Endothelial cell of hepatic sinusoid (primary cell): ENCODE measurements at regions not wholly inside any gene's neighbourhood (a gene's known extent, or its start where the extent isn't known, plus 50 kb on each side); places are given as distances from the start of the nearest gene placed in this dataset.

Source experiments
- in situ Hi-C: cut with HindIII; loops from 2 replicates; pipeline ENCODE4 v1.10.0; 2017; ENCODE audit warnings: low sequenced_read_pairs

DNA sequence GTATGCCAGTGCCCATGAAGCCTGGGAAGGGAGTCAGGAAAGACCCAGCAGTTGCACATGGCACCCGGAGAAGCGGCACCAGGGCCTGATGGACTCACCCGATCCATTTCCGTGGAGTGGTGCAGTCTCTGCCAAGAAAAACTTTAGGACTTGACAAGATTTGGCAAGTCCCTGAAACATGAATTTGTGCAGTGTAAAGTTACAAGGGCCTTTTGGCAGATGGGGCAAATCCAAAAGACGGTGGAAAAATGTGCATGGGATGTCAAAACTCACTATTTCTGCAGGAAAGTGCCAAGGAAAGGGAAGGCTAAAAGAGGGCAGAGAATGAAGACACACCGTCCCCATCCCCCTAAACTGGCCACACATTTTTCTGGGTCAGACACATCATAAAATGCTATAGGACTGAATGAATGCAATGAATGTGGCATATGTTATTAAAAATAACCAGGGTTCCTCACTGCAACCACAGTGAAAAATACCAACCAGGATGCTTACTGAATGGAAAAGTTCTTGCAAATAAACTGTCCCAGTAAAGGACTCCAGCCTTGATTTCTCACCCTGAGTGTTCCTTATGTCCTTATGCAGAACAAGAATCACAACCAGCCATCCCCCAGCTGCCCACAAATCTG is 173.5 kb upstream of the SIX2 start:
- in situ Hi-C loops = no loop called here

GRCh38 chr2:45180779-45181178 is 171.5 kb upstream of the SIX2 start:
- in situ Hi-C loops = no loop called here

DNA sequence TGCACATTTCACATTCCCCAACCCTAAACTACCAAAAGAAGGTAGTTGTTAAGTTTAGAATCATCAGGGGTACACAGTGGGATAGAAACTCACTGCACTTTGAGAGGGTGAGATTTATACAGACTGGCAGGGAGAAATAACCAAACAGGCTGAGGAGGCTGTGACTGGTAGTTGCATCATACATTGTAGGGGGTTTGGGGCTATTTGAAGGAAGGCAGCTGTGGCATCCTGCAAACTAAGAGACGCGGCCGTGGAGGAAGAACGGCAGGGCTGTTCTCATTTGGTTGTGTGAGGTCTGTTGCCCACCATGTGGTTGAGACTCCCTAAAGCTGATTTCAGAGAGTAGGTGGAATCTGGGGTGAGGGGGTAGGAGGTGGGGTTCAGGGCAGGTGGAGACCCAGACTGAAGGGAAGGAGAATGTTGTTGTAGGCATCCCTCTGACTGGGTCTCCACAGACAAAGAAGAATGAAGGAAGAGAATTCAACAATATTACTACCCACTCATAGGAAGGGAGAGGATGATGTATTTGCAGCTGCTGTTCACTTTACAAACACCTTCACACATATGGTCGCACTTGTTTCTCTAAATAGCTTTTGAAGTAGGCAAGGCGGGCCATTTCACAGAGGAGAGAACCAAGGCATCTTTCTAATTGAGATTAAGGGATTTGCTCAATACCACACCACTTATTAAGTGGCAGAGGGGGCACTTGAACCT is 170.9 kb upstream of the SIX2 start:
- in situ Hi-C loops = no loop called here

DNA sequence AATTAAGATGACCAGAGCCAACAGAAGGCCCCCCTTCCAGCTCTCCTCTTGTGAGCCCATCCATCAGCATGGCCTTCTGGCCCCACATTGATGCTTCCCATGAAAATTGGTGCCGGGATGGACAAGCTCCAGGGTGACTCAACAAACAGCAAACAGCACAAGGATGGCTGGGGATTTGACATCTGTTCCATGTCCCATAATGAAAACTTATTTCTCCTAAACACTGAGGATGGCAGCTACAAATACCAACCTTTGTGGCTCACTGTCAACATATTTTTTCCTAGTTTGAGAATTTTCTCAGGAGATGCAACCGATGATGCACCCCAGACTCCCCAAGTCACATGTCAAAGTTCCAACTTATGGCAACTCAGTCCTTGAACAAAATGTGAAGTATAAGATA is 169.6 kb upstream of the SIX2 start:
- in situ Hi-C loops = no loop called here

DNA sequence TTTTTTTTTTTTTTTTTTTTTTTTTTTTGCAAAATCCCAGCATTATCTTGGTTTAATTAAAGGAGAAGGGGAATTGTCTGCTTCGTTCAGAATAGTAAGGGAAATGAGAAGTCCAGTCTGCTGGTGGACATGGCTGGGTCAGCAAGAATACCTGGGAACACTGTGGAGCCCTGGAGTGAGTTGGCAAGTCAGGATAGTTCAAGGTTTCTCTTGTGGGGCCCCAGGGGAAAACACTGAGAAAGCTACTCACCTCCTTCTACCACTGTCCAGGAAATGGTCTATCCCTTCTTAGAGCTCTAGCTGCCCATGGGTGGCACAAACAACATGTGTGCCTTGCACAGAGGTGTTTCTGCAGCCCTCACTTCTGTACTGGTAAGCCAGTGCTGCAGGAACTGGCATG is 169.1 kb upstream of the SIX2 start:
- in situ Hi-C loops = no loop called here

DNA sequence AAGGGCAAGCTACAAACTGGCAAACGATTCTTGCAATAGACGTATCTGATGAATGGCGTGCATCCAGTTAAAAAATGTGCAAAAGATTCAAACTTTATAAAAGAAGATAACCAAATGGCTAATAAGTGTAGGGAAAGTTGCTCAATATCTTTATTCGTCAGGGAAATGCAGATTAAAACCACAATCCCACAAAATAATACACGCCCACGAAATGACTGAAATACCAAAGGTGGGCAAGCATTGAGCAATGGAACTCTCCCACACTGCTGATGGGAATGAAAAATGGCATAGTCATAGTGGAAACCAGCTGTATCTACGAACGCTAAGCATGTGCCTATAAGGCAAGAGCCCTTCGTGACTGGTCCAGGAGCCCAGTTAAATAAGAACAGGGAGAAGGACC is 168.6 kb upstream of the SIX2 start:
- in situ Hi-C loops = no loop called here

DNA sequence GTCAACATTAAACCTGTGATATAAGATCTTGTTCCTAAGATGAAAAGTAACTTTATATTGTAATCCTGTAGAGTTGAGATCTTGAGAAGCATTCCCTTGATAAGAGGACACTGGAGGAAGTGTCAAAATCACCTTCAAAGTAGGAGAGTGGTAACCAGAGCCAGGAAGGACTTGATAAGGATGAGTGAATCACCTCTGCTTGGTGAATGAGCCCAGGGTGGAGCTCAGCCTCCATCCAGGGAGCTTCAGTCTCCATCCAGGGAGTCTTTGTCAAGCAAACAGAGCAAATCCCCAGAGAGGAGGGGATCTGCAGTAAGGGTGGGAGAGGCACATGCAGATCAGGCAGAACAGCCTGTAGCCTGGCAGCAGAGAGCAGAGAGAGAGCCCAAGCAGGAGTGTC is 167.1 kb upstream of the SIX2 start:
- in situ Hi-C loops = no loop called here

GRCh38 chr2:45173513-45173912 is 164.3 kb upstream of the SIX2 start:
- in situ Hi-C loops = no loop called here

GRCh38 chr2:45172760-45173392 is 163.6 kb upstream of the SIX2 start:
- in situ Hi-C loops = no loop called here

- in situ Hi-C loops = no loop called here
Observed at GRCh38 chr2:45172142-45172541, 162.9 kb upstream of the SIX2 start.

GRCh38 chr2:45171136-45171501 is 161.9 kb upstream of the SIX2 start:
- in situ Hi-C loops = no loop called here

DNA sequence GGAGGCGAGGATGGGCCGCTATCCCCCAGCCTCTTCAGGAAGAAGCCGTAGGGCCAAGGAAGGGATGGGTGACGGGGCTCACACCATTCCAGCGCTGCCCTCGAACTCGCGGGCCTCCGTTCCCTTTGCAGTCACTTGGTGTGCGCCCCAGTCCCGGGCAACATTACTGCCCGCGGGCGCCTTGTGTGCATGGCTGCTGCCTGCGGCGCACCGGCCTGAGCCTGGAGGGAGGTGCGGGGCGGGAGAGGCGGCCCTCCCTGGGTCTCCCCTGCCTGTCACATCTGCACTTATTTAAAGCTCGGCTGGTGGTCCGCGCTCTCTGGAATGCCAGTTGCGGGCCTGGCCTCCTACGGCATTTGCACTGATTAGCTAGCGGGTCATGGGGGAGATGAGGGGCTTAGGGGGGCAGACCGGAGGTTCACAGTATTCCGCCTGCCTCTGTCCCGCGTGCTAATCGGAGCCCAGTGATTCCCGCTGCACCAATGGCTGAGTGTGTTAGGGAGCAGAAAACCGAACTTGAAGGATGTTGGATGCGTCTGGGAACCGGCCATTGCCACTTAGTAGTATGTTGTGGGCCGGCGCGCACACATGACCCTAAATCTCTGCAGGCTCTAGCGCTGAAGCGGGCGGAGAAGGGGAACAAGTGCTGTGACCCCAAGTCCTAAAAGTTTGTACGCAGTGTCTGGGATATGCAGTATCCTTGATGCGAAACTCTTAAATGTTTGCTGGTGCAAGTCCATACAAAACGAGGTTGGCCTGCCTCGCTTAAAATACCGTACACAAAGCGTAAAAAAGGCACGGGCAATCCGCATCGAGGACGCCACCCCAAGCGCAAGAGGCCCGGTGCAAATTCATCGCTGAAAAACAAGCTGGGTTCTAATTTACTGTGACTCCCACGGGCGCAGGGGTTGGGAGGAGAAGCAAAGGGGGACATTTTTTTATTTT is 161.2 kb upstream of the SIX2 start:
- in situ Hi-C loops = no loop called here

DNA sequence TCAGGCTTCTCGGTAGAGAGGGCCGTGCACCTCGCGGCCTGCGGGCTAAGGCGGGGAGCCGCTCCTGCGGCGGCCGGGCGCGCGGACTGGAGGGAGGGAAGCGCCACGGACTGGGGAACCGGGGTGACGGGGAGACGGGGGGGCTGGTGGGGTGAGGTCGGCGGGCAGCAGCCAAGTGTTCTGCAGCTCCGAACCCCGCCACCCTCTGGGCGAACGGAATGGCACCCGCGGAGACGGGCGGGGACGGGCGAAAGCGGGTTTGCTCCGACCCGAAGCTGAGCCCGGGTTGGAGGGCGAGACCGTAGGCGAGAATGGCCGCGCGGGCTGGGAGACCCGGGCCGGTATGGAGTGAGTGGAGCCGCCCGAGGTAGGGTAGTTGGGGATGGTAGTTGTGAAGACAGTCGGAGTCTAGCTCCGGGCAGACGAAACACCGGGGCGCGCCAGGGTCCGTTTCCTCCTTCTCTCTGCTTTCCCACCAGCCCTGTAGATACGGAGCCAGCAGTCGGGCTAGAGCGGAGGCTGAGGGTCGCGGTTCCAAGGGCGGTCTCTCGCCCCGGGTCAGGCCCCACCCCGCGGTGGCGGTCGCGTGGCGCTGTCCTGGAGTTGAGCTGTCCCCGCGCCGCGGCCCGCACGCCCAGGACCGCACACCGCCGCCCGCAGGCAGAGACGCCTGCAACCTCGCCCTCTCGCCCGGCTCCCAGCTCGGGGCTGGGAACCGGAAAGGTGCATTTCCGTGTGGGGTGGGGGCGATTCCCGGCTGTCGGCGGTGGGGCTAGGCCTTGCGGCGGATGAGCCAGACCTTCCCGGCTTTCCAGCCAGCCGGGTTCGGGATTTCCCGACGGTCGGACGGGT is 160.3 kb upstream of the SIX2 start:
- in situ Hi-C loops = no loop called here

DNA sequence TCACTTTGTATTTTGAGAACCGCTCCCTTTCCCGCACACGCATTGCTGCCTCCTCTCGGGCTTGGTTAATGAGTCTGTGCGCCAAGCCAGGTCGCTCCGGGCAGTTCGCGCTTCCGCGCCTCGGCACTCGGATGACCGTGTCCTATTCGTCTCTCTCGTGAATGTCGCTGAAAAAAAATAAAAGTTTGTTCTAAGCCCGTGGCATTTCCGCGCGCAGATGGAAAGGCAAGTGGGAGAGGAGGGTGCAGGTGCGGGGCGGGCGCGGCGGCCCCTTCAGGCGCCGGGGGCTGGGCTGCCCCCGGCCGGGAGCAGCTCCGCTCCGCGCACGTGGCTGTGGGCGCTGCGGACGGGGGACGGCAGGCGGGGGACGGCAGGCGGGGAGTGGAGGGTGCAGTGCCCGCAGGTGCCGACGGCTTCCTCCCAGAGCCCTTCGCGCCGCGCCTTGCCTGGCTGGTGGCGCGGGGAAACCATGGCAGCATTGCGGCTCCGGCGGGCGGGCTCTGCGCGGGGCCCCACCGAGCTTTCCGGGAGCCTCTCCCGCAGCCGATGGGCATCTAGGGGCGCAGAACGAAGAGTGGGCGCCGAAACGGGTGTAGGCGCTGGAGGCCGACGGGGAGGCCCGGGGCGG is 159.6 kb upstream of the SIX2 start:
- in situ Hi-C loops = no loop called here

GRCh38 chr2:45167920-45168629 is 158.8 kb upstream of the SIX2 start:
- in situ Hi-C loops = no loop called here

DNA sequence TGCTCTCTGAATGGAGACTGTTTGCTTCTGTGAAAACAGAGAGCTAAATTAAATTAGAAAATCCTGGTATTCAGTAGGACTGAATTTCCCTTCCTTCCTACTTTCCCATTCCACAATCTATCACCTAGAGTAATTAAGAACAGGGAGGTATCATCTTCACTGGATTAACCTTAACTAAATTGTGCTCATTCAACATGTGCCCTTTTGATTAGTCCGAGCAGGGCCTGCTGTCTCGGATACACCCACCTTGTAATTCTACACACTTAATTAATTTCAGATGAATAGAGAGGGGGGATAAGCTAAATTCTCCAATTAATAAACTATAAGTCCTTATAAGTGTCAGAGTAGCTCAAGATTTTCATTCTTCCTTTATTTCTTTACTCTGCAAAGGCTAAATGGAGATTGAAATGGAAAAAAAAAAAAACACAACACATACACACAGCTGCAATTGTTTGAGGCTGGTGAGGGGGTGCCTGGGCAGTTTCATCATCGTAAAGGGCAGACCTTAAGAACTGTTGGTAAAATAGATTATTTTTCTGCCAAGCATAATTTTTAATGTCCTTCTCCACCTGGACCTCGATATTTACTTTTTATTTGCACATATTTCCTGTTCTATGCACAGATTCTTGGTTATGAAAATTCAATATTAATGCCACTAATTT is 157.1 kb upstream of the SIX2 start:
- in situ Hi-C loops = no loop called here

- in situ Hi-C loops = no loop called here
Observed at GRCh38 chr2:45162711-45163110, 153.5 kb upstream of the SIX2 start.

DNA sequence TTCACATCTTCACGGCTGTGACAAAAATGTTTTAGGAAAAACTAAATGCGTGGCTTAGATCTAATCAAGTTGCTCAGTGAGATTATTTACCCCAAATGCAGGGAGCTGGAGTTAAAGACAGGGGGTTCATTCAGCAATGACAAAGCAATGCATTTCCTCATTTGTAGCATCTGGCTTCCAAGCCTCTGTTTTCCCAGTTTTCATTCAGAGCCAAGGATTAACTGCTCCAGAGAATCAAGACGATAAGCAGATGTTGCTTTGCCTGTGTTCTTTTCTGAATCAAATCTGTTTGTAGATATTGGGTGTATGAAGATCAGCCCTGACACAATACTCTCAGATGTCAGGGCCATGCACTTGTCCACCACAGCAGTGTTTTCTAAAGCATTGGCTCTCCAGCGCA is 147.4 kb upstream of the SIX2 start:
- in situ Hi-C loops = no loop called here

- in situ Hi-C loops = no loop called here
Observed at GRCh38 chr2:45154606-45155155, 145.4 kb upstream of the SIX2 start.
